ENCODE measurements at regions not wholly inside any gene's neighbourhood (a gene's known extent, or its start where the extent isn't known, plus 50 kb on each side); places are given as distances from the start of the nearest gene placed in this dataset.

DNA sequence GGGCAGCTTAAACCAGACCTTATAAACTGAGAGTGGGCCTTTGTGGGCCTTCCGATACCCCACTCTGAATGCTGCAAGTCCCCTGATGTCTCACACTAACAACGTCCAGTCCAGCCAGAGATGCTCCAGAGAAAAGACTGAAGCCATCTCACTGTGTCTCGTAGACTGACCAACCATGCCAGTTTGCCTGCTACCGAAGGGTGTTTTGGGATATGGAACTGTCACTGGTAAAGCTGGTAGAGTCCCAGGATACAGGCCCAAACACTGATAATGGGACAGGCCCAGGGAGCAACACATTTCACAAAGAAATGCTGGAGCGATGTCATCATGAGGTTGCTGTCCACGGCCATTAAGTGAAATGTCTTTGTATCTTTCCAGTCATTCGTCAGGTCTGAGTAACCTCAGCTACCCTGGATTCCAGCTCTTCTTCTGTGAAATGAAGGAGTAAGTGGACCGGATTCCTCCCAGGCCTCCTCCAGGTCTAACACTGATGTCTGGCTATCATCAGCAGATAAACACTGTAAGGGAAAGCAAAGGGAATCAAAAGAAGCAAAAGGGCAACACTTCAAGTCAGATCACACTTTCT is 81.6 kb downstream of the SLC5A7 start:
- no peaks in the 10 kb centered on the region for H3K36me3 ChIP-seq (ENCODE audit: control insufficient read depth in 2 of 3, insufficient read depth in 3 of 3, low read length in 3 of 3)
- H3K4me3 ChIP-seq (ENCODE audit: low read length in 3 of 3), result no peak overlapping the region
- intact Hi-C loops (cut with DNase I), result no loop called here
- no peaks in the 10 kb centered on the region for H3K4me1 ChIP-seq (ENCODE audit: control insufficient read depth in 2 of 3, insufficient read depth in 2 of 3, low read depth in 1 of 3, low read length in 3 of 3)
- FAIRE-seq (no peak), DNase-seq (no peak)
- H3K27ac ChIP-seq (ENCODE audit: low read depth in 2 of 2, low read length in 2 of 2), result no peak overlapping the region
- H3K9ac ChIP-seq (ENCODE audit: low read length in 3 of 3), result no peak overlapping the region
- no peak for TF ChIP-seq CTCF (IDR thresholded peaks at IDR 0.05; ENCODE audit: borderline replicate concordance, extremely low read depth, insufficient read depth)
- no peaks in the 10 kb centered on the region for H3K9me3 ChIP-seq (ENCODE audit: control insufficient read depth in 2 of 3, insufficient read depth in 1 of 3, low read length in 3 of 3)
- H3K27me3 ChIP-seq (ENCODE audit: control insufficient read depth, insufficient read depth, low read length), result no peaks in the 10 kb centered on the region

DNA sequence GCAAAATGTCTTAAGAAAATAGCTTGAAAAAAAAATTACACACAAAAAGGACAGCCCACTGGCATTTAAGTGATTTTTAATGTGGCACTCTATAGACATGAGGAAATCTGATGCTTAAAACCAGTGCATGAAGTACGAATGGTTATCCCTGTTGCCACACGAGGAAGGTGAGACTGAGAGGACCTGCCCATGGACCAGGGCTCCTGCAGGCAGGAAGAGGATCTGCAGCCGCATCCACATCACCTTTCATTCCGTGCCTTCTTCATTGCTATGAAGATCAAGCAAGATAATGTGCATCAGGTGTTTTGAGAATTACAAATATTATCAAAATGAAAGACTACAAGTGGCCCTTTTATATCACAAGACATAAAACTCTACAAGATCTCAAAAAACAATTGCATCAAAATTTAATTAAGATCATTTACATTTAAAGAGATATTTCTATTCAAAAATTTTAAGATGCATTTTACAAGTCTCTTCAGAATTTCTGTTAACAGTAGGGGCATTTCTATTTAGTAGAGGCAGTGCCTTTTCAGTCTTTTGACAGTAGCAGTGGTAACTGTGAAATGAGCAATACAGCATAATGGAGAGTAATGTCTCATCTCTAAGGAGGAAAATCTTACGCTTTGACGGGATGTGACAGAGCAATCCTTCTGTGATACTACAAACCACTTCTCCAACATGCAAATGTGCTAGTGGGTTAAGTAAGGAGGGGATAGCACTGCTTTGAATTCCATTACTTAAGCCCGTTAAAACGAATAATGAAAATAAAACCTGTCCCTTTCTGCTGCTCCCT is 83.4 kb downstream of the SLC5A7 start:
- Histone ChIP-seq H3K27me3 (ENCODE audit: control insufficient read depth, insufficient read depth, low read length) (no peaks in the 10 kb centered on the region), H3K27ac (ENCODE audit: low read depth in 2 of 2, low read length in 2 of 2) (no peak overlapping the region), H3K36me3 (ENCODE audit: control insufficient read depth in 2 of 3, insufficient read depth in 3 of 3, low read length in 3 of 3) (no peaks in the 10 kb centered on the region), H3K9ac (ENCODE audit: low read length in 3 of 3) (no peak overlapping the region), H3K4me3 (ENCODE audit: low read length in 3 of 3) (no peak overlapping the region), H3K4me1 (ENCODE audit: control insufficient read depth in 2 of 3, insufficient read depth in 2 of 3, low read depth in 1 of 3, low read length in 3 of 3) (no peaks in the 10 kb centered on the region), H3K9me3 (ENCODE audit: control insufficient read depth in 2 of 3, insufficient read depth in 1 of 3, low read length in 3 of 3) (no peaks in the 10 kb centered on the region)
- intact Hi-C loops (cut with DNase I), result no loop called here
- no peak for FAIRE-seq
- no peak for DNase-seq
- no peak for TF ChIP-seq CTCF (IDR thresholded peaks at IDR 0.05; ENCODE audit: borderline replicate concordance, extremely low read depth, insufficient read depth)

DNA sequence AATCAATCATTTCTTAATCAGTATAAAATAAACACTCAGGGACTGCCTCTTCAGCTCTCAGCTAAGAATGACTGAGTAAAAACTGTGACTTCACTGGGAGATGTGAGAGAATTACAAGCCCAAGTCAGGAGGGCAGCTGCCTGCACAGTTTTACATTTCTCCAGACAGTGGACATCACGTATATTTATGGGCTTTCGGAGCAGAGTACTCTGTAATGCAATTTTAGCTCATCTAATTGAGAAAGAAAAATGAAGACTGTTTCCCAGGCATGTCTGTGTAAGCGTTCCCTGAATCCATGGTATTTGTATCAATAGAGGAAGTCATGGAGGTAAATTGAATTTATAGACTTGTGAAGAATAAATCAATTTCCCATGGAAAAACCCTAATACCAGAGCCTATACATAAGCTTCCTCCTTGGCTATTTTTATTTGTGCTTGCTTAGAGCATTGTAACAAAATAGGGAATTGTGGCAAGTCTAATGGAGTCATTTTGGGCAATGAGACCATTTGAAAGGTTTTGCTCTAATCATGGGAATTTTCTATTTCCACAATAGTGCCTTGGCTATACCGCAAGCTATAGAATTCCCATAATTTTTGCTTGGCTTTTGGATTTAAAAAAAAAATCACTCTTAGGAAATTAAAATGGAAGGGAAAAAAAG is 87.2 kb downstream of the SLC5A7 start:
- H3K27ac ChIP-seq (ENCODE audit: low read depth in 2 of 2, low read length in 2 of 2), result no peak overlapping the region
- intact Hi-C loops (cut with DNase I), result no loop called here
- H3K4me1 ChIP-seq (ENCODE audit: control insufficient read depth in 2 of 3, insufficient read depth in 2 of 3, low read depth in 1 of 3, low read length in 3 of 3), result no peaks in the 10 kb centered on the region
- H3K9me3 ChIP-seq (ENCODE audit: control insufficient read depth in 2 of 3, insufficient read depth in 1 of 3, low read length in 3 of 3), result no peaks in the 10 kb centered on the region
- TF ChIP-seq CTCF (IDR thresholded peaks at IDR 0.05; ENCODE audit: borderline replicate concordance, extremely low read depth, insufficient read depth), result no peak
- no peaks in the 10 kb centered on the region for H3K36me3 ChIP-seq (ENCODE audit: control insufficient read depth in 2 of 3, insufficient read depth in 3 of 3, low read length in 3 of 3)
- H3K27me3 ChIP-seq (ENCODE audit: control insufficient read depth, insufficient read depth, low read length), result no peaks in the 10 kb centered on the region
- no peak for FAIRE-seq
- H3K9ac ChIP-seq (ENCODE audit: low read length in 3 of 3), result no peak overlapping the region
- no peak overlapping the region for H3K4me3 ChIP-seq (ENCODE audit: low read length in 3 of 3)
- DNase-seq, result peak in 2 of 5 donors; percentile 42 to 48

Measured in kidney (tissue), 13 donors.